Activated CD8-positive, alpha-beta memory T cell treated with anti-CD3 and anti-CD28 coated beads, Interleukin-2, amount 10 ng/mL, durations not matched to agents 7 days and 5 days (primary cell): ENCODE measurements at regions not wholly inside any gene's neighbourhood (a gene's known extent, or its start where the extent isn't known, plus 50 kb on each side); places are given as distances from the start of the nearest gene placed in this dataset.
"Not testable (repeated sequence)": the region's sequence is repeated elsewhere in the genome, so short reads cannot be mapped to it uniquely, and the experiment has no call there.

Experiments used
- ATAC-seq: fragments of 150-1000 bp; cut with Tn5 transposase; one replicate; pipeline ENCODE4 v1.10.0; 2021; ENCODE audit warnings: moderate library complexity
- CTCF ChIA-PET: fragments of 350-600 bp; sonication (Branson Sonifier 250); formaldehyde crosslinking; loops from one replicate; lab custom pipeline; 2021; ENCODE audit warnings: antibody characterized with exemption; lab: Charles Lee
- DNase-seq: peaks from one replicate; pipeline ENCODE4 v3.0.0-alpha.2; 2020
- H3K27ac Mint-ChIP-seq: one replicate; pipeline ENCODE4 v1.8.0; 2021; ENCODE audit warnings: mild to moderate bottlenecking, mixed read lengths
- H3K27me3 Mint-ChIP-seq: one replicate; pipeline ENCODE4 v1.8.0; 2021; ENCODE audit warnings: mixed read lengths
- H3K36me3 Mint-ChIP-seq: one replicate; pipeline ENCODE4 v1.8.0; 2021; ENCODE audit warnings: mild to moderate bottlenecking, mixed read lengths
- H3K4me1 Mint-ChIP-seq: one replicate; pipeline ENCODE4 v1.8.0; 2021; ENCODE audit warnings: mixed read lengths
- H3K4me3 Mint-ChIP-seq: one replicate; pipeline ENCODE4 v1.8.0; 2021; ENCODE audit warnings: mild to moderate bottlenecking, moderate library complexity, mixed read lengths
- H3K9me3 Mint-ChIP-seq: one replicate; pipeline ENCODE4 v1.8.0; 2022; ENCODE audit warnings: low read depth, mixed read lengths

GRCh38 chr17:12195418-12195817 is 174.7 kb downstream of the MAP2K4 start:
- no peak for ATAC-seq
- H3K9me3 Mint-ChIP-seq = peaks cover 2% of the 10 kb centered on the region
- no peak overlapping the region for H3K4me3 Mint-ChIP-seq
- H3K27ac Mint-ChIP-seq = no peak overlapping the region
- no peaks in the 10 kb centered on the region for H3K36me3 Mint-ChIP-seq
- DNase-seq = no peak
- CTCF ChIA-PET = no interaction called here
- H3K4me1 Mint-ChIP-seq = no peaks in the 10 kb centered on the region
- no peaks in the 10 kb centered on the region for H3K27me3 Mint-ChIP-seq

DNA sequence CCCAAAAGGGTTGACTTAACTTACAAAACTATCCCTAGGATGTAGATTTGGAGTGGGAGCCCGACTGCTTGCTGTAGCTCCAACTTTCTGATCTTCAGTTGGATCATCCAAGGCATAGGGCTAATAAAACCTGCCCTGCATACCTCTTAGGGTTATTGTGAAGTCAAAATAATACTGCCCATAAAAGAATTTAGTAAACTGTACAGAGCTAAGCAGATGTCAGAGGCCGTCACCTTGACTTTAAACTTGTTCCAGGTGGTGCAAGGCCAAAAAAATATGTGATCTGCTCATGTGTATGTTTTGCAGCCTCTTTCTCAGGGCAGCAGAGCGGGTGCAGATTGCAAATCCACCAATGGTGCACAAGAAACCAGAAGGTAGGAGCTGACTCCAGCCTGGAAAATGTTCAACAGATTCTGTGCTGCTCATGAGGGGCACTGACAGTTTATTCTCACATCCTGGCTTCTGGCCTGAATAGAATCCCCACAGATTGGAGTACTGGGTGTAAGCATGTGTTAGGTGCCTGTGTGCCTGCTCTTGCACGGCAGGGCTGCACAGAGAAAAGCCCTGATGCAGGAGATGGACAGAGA is 180.7 kb downstream of the MAP2K4 start:
- no peak for DNase-seq
- peaks cover 5% of the 10 kb centered on the region for H3K9me3 Mint-ChIP-seq
- CTCF ChIA-PET = no interaction called here
- no peaks in the 10 kb centered on the region for H3K4me1 Mint-ChIP-seq
- no peaks in the 10 kb centered on the region for H3K36me3 Mint-ChIP-seq
- no peak for ATAC-seq
- no peak overlapping the region for H3K4me3 Mint-ChIP-seq
- no peaks in the 10 kb centered on the region for H3K27me3 Mint-ChIP-seq
- H3K27ac Mint-ChIP-seq = no peak overlapping the region

DNA sequence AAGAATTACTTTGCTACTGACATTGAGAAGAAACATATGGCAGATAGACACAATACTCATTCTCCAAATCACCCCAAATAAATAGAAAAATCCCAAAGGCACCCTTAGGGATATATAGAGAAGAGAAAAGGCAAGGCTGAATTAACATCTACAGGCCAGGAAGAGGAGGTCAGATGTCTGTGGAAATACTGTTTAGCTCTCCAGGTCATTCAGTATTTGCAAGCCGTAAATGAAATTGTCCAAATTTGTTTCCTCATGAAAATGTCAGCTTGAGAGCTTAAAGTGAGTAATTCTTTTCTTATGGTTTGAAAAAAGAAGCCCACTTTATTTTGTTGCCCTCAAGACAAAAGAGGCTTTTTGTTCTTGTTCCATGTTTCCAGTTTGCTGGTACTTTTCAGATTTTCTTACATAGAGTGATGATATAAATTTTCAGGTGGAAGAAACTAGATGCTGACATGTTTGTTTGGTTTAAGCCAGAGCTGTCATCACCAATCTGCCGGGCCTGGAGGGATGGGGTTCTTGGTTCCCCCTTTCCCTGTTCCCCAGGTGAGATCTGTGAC is 189.0 kb downstream of the MAP2K4 start:
- H3K4me1 Mint-ChIP-seq = no peaks in the 10 kb centered on the region
- H3K27ac Mint-ChIP-seq = no peak overlapping the region
- no peak overlapping the region for H3K4me3 Mint-ChIP-seq
- H3K36me3 Mint-ChIP-seq = no peaks in the 10 kb centered on the region
- DNase-seq (no peak), ATAC-seq (no peak)
- CTCF ChIA-PET = no interaction called here
- no peaks in the 10 kb centered on the region for H3K27me3 Mint-ChIP-seq
- H3K9me3 Mint-ChIP-seq = no peaks in the 10 kb centered on the region

- ATAC-seq, H3K27ac Mint-ChIP-seq, H3K4me1 Mint-ChIP-seq, CTCF ChIA-PET, H3K9me3 Mint-ChIP-seq, H3K27me3 Mint-ChIP-seq, H3K4me3 Mint-ChIP-seq, DNase-seq, H3K36me3 Mint-ChIP-seq: not testable (repeated sequence)
Measured at GRCh38 chr17:12220714-12221439, 200.2 kb downstream of the MAP2K4 start.

DNA sequence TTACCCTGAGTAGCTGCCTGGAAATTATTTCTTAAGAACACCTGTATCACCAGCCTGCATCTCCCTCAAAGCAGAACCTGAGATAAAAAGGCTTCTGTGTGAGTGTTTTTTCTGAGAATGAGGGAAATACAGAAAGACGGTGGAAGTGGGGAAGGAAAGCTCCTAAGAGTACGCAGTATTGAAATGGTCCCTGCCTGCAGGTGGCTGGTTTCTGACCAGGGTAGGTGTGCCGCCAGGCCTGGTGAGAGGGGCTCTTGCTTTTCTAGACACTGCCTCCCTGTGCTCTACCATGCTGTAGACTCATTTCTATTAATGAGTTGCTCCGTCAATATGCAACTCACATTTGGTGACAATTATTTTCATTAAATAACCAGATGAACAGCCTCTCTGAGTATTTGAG is 201.7 kb downstream of the MAP2K4 start:
- ATAC-seq (no peak), DNase-seq (no peak)
- CTCF ChIA-PET = no interaction called here
- Mint-ChIP-seq H3K9me3 (peaks cover 2% of the 10 kb centered on the region), H3K36me3 (no peaks in the 10 kb centered on the region), H3K27me3 (no peaks in the 10 kb centered on the region), H3K27ac (no peak overlapping the region), H3K4me1 (no peaks in the 10 kb centered on the region), H3K4me3 (no peak overlapping the region)

GRCh38 chr17:12227547-12227946 is 206.9 kb downstream of the MAP2K4 start:
- H3K9me3 Mint-ChIP-seq = no peaks in the 10 kb centered on the region
- H3K36me3 Mint-ChIP-seq = no peaks in the 10 kb centered on the region
- ATAC-seq = no peak
- no peak for DNase-seq
- no peaks in the 10 kb centered on the region for H3K4me1 Mint-ChIP-seq
- H3K4me3 Mint-ChIP-seq = no peak overlapping the region
- no peak overlapping the region for H3K27ac Mint-ChIP-seq
- CTCF ChIA-PET = no interaction called here
- no peaks in the 10 kb centered on the region for H3K27me3 Mint-ChIP-seq

DNA sequence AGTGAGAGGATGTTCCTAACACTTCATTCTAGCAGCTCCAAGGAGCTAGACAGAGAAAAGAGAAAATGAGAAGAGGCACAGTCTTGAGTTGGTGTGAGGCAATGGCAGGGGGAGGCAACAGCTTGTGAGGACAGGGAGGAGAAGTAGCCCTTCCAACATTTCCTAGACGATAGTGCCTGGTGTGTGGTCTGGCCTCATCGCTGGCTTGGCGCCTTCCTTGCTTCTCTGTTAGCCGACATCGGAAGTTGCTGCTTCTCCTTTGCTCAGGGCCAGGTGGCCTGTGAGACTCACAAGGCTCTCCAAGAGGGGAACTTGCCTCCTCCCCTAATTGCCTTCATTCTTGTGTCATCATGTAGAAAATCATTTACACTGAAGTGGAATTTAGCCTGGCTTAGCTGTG is 208.7 kb downstream of the MAP2K4 start:
- H3K27ac Mint-ChIP-seq = no peak overlapping the region
- H3K9me3 Mint-ChIP-seq = no peaks in the 10 kb centered on the region
- no peak overlapping the region for H3K4me3 Mint-ChIP-seq

GRCh38 chr17:12230481-12231354 is 210.0 kb downstream of the MAP2K4 start:
- ATAC-seq (no peak), DNase-seq (no peak)
- H3K4me1 Mint-ChIP-seq = no peaks in the 10 kb centered on the region
- H3K27me3 Mint-ChIP-seq = no peaks in the 10 kb centered on the region
- H3K4me3 Mint-ChIP-seq = no peak overlapping the region
- CTCF ChIA-PET = no interaction called here
- no peak overlapping the region for H3K27ac Mint-ChIP-seq
- H3K36me3 Mint-ChIP-seq = no peaks in the 10 kb centered on the region
- H3K9me3 Mint-ChIP-seq = no peaks in the 10 kb centered on the region

More for the DNA sequence above, 208.7 kb downstream of the MAP2K4 start:
- CTCF ChIA-PET = no interaction called here
- ATAC-seq (no peak), DNase-seq (no peak)
- Mint-ChIP-seq H3K27me3 (no peaks in the 10 kb centered on the region), H3K36me3 (no peaks in the 10 kb centered on the region), H3K4me1 (no peaks in the 10 kb centered on the region)

GRCh38 chr17:12231355-12231682 is 210.6 kb downstream of the MAP2K4 start:
- no peaks in the 10 kb centered on the region for H3K36me3 Mint-ChIP-seq
- no peaks in the 10 kb centered on the region for H3K27me3 Mint-ChIP-seq
- no peaks in the 10 kb centered on the region for H3K4me1 Mint-ChIP-seq
- H3K27ac Mint-ChIP-seq = no peak overlapping the region
- H3K4me3 Mint-ChIP-seq = no peak overlapping the region
- CTCF ChIA-PET = no interaction called here
- no peak for ATAC-seq
- H3K9me3 Mint-ChIP-seq = no peaks in the 10 kb centered on the region
- no peak for DNase-seq

DNA sequence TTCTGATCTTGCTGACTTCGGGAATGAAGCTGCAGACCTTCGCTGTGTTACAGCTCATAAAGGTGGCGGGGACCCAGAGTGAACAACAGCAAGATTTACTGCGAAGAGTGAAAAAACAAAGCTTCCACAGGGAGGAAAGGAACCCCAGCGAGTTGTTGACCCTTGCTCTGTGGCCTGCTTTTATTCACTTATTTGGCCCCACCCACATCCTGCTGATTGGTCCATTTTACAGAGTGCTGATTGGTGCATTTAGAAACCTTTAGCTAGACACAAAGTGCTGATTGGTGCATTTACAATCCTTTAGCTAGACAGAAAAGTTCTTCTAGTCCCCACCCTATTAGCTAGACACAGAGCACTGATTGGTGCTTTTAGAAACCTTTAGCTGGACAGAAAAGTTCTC is 218.3 kb downstream of the MAP2K4 start:
- H3K27me3 Mint-ChIP-seq, CTCF ChIA-PET: not testable (repeated sequence)

DNA sequence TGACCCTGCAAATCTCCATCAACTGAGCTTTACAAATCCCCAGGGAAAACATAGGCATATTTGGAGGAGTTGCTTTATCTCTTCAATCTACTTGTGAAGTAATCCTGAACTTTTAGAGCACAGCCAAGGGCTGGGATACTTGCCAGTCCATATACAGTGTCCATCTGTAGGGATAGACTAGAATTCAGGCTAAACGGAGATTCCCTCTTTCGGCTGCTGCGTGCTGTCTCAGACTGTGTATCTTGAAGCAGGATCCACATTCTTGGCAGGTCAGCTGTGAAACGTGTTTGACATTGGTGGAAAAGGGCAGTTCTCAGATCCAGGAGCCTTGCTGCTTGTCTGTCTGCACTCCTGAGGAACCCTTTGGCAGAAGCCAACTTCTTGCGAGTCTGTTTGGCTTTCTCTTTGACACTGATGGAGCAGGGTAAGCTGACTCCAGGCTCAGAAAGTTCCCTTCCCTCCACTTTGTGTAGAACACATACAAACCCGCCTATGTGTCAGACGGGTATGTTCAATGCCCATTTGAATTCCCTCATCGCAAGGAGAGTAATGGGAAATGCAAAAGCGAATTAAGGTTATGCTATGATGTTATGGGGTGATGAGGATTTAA is 221.8 kb downstream of the MAP2K4 start:
- Mint-ChIP-seq H3K27me3 (no peaks in the 10 kb centered on the region), H3K27ac (no peak overlapping the region), H3K36me3 (no peaks in the 10 kb centered on the region), H3K4me1 (no peaks in the 10 kb centered on the region), H3K4me3 (no peak overlapping the region), H3K9me3 (no peaks in the 10 kb centered on the region)
- CTCF ChIA-PET = no interaction called here
- DNase-seq (no peak), ATAC-seq (no peak)

More for the DNA sequence above, 218.3 kb downstream of the MAP2K4 start:
- H3K4me3 Mint-ChIP-seq, ATAC-seq, H3K9me3 Mint-ChIP-seq, H3K36me3 Mint-ChIP-seq, H3K4me1 Mint-ChIP-seq, H3K27ac Mint-ChIP-seq, DNase-seq: not testable (repeated sequence)

DNA sequence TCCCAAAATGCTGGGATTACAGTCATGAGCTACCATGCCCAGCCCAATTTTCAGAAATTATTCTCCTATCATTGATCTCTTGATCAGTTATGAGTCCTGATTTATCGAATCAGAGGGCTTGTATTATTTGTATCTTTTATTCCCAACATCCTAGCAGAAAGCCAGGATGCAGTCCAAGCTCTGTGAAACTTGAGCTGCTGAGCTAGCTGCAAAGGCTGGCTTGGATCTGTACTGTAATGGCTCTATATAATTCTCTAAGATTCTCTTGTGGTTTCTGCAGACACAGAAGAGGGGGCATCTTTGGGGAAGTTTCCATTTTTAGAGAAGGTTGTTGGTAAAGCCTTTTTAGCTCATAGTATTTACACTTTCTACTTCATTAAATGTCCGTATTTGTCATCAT is 227.1 kb downstream of the MAP2K4 start:
- no peaks in the 10 kb centered on the region for H3K4me1 Mint-ChIP-seq
- H3K36me3 Mint-ChIP-seq = no peaks in the 10 kb centered on the region
- no peak overlapping the region for H3K27ac Mint-ChIP-seq
- DNase-seq (no peak), ATAC-seq (no peak)
- H3K4me3 Mint-ChIP-seq = no peak overlapping the region
- H3K27me3 Mint-ChIP-seq = no peaks in the 10 kb centered on the region
- CTCF ChIA-PET = no interaction called here
- no peaks in the 10 kb centered on the region for H3K9me3 Mint-ChIP-seq

GRCh38 chr17:12250973-12251372 is 230.3 kb downstream of the MAP2K4 start:
- CTCF ChIA-PET = no interaction called here
- H3K4me1 Mint-ChIP-seq = no peaks in the 10 kb centered on the region
- no peaks in the 10 kb centered on the region for H3K27me3 Mint-ChIP-seq
- no peak overlapping the region for H3K4me3 Mint-ChIP-seq
- no peaks in the 10 kb centered on the region for H3K9me3 Mint-ChIP-seq
- no peak for ATAC-seq
- H3K36me3 Mint-ChIP-seq = no peaks in the 10 kb centered on the region
- no peak overlapping the region for H3K27ac Mint-ChIP-seq
- no peak for DNase-seq
